K562 (cell line): ENCODE measurements at regions not wholly inside any gene's neighbourhood (a gene's known extent, or its start where the extent isn't known, plus 50 kb on each side); places are given as distances from the start of the nearest gene placed in this dataset.

Experiments used
- ELF2 ChIP-seq: fragments of 250-450 bp; sonication (Bioruptor Pico); IDR thresholded peaks from 2 replicates; pipeline ENCODE4 v1.5.0; 2021; ENCODE audit warnings: mild to moderate bottlenecking
- FOXO4 ChIP-seq: fragments of 450-650 bp; formaldehyde crosslinking; IDR thresholded peaks from 2 replicates; pipeline ENCODE4 v1.4.0; 2020; ENCODE audit warnings: mild to moderate bottlenecking, moderate library complexity
- KAT7 ChIP-seq: sonication (generic); formaldehyde crosslinking; IDR thresholded peaks from 2 replicates; pipeline ENCODE4 v1.8.0; 2022; ENCODE audit warnings: missing genetic modification reagents, mild to moderate bottlenecking, borderline replicate concordance
- KLF16 ChIP-seq: IDR thresholded peaks from 2 replicates; pipeline ENCODE4 v1.6.1; 2016; ENCODE audit warnings: antibody characterized with exemption
- POLR2A ChIP-seq: fragments of 450-650 bp; conservative IDR thresholded peaks from 2 replicates; pipeline ENCODE4 v1.6.1; 2016
- ZNF263 ChIP-seq: sonication (generic); formaldehyde crosslinking; IDR thresholded peaks from 2 replicates; pipeline ENCODE4 v1.8.0; 2022; ENCODE audit warnings: mild to moderate bottlenecking, missing genetic modification reagents, borderline replicate concordance
- ZNF444 ChIP-seq: fragments of 250-450 bp; sonication (Bioruptor Pico); IDR thresholded peaks from 2 replicates; pipeline ENCODE4 v1.4.0; 2020; ENCODE audit warnings: mild to moderate bottlenecking, moderate library complexity
- TF ChIP-seq, protein P1 (sequence below): IDR thresholded peaks from 3 replicates; pipeline ENCODE4 v1.6.1; 2011; ENCODE audit warnings: borderline replicate concordance, mild to moderate bottlenecking; ENCODE audit not compliant: insufficient read length, insufficient read depth

DNA sequence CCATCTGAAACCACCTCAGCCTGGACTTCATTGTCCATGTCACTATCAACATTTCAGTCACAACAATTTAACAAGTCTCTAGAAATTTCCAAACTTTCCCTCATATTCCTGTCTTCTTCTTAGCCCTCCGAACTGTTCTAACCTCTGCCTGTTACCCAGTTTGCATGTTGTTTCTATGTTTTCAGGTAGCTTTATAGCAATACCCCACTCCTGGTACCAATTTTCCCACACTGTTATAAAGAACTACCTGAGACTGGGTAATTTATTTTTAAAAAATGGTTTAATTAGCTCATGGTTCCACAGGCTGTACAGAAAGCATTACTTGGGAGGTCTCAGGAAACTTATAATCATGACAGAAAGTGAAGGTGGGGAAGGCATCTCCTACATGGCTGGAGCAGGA lies 679.2 kb upstream of the FRG1 start:
- no peak for TF ChIP-seq ZNF444 (CRISPR knock-in tag)
- TF ChIP-seq, protein P1, sequence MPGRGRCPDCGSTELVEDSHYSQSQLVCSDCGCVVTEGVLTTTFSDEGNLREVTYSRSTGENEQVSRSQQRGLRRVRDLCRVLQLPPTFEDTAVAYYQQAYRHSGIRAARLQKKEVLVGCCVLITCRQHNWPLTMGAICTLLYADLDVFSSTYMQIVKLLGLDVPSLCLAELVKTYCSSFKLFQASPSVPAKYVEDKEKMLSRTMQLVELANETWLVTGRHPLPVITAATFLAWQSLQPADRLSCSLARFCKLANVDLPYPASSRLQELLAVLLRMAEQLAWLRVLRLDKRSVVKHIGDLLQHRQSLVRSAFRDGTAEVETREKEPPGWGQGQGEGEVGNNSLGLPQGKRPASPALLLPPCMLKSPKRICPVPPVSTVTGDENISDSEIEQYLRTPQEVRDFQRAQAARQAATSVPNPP, result no peak
- no peak for TF ChIP-seq KLF16
- no peak for TF ChIP-seq ZNF263 (CRISPR knock-in tag)
- no peak for TF ChIP-seq ELF2 (CRISPR knock-in tag)
- TF ChIP-seq KAT7, result no peak
- TF ChIP-seq FOXO4 (CRISPR knock-in tag), result no peak
- TF ChIP-seq POLR2A, result no peak
